ENCODE measurements at regions not wholly inside any gene's neighbourhood (a gene's known extent, or its start where the extent isn't known, plus 50 kb on each side); places are given as distances from the start of the nearest gene placed in this dataset.

DNA sequence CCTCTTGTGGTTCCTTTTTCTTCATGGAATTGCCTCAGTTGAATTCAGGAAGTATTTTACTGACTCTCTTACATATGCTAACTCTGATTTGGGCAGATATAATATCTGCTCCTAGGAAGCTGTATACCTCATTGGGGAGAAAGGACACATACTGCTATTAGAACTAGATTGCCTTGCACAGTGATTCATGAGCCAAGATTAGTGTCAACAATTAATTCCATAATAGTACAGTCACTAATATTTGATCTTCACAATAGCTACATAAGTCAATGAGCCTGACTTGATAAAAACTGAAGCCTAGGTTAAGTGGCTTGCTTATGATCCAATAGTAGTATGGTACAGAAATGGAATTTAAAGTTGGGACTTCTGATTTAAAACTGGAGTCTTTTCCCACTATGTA lies 127.6 kb downstream of the ETAA1 start:
- no peak for TF ChIP-seq EZH2 (IDR thresholded peaks at IDR 0.05; ENCODE audit: low read length)
- TF ChIP-seq, protein P1, sequence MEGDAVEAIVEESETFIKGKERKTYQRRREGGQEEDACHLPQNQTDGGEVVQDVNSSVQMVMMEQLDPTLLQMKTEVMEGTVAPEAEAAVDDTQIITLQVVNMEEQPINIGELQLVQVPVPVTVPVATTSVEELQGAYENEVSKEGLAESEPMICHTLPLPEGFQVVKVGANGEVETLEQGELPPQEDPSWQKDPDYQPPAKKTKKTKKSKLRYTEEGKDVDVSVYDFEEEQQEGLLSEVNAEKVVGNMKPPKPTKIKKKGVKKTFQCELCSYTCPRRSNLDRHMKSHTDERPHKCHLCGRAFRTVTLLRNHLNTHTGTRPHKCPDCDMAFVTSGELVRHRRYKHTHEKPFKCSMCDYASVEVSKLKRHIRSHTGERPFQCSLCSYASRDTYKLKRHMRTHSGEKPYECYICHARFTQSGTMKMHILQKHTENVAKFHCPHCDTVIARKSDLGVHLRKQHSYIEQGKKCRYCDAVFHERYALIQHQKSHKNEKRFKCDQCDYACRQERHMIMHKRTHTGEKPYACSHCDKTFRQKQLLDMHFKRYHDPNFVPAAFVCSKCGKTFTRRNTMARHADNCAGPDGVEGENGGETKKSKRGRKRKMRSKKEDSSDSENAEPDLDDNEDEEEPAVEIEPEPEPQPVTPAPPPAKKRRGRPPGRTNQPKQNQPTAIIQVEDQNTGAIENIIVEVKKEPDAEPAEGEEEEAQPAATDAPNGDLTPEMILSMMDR (optimal IDR thresholded peaks at IDR 0.05 in 1 of 3, IDR thresholded peaks at IDR 0.05 in 1 of 3, conservative IDR thresholded peaks at IDR 0.05 in 1 of 3; ENCODE audit: extremely low read depth in 1 of 3, insufficient read depth in 2 of 3, low read length in 3 of 3): no peak
